Right lobe of liver (tissue), 4 donors: ENCODE measurements at regions not wholly inside any gene's neighbourhood (a gene's known extent, or its start where the extent isn't known, plus 50 kb on each side); places are given as distances from the start of the nearest gene placed in this dataset.

Experiments
- CTCF ChIP-seq, 4 donors: fragments of 200-600 bp in 3 of 4; fragments of 450-650 bp in 1 of 4; IDR thresholded peaks; one replicate each; pipeline versions ENCODE4 v1.5.1 to v1.8.0; 2016 to 2022; ENCODE audit warnings: antibody characterized with exemption in 4 of 4, mild to moderate bottlenecking in 2 of 4
- POLR2A ChIP-seq: fragments of 450-650 bp; IDR thresholded peaks from one replicate; pipeline ENCODE4 v1.6.1; 2017; ENCODE audit warnings: antibody characterized with exemption, mild to moderate bottlenecking
- donor health status: DM: no; HTN: no; CAD: no.
- donor health status: DM: no; HTN: no; CAD: no.
- donor health status: DM: no; HTN: yes; CAD: no.

GRCh38 chr10:91120348-91120747 is 100.1 kb upstream of the PCGF5 start:
- no peak for TF ChIP-seq CTCF (IDR thresholded peaks at IDR 0.05)
- no peak for TF ChIP-seq POLR2A
